CD4-positive, CD25-positive, alpha-beta regulatory T cell (primary cell): ENCODE measurements at regions not wholly inside any gene's neighbourhood (a gene's known extent, or its start where the extent isn't known, plus 50 kb on each side); places are given as distances from the start of the nearest gene placed in this dataset.

ENCODE experiments used
- ATAC-seq, 2 donors: fragments of 150-1000 bp; cut with Tn5 transposase; one replicate each; pipeline ENCODE4 v1.10.0; 2021; ENCODE audit warnings: low read depth in 2 of 2, moderate number of reproducible peaks in 2 of 2, moderate library complexity in 1 of 2
- DNase-seq, 3 donors: peaks; one replicate each; pipeline versions ENCODE4 v3.0.0 to v3.0.0-alpha.2; 2012 to 2022; ENCODE audit warnings: mixed read lengths in 1 of 3
- H3K27ac ChIP-seq: one replicate; pipeline ENCODE4 v1.7.0; 2013; ENCODE audit warnings: mild to moderate bottlenecking, low read length; ENCODE audit not compliant: insufficient read depth, poor library complexity, severe bottlenecking
- H3K27me3 ChIP-seq: one replicate; pipeline ENCODE4 v1.7.0; 2013; ENCODE audit warnings: low read length; ENCODE audit not compliant: control insufficient read depth, insufficient read depth
- H3K36me3 ChIP-seq: one replicate; pipeline ENCODE4 v1.7.0; 2013; ENCODE audit warnings: mild to moderate bottlenecking, low read length, moderate library complexity; ENCODE audit not compliant: control insufficient read depth, insufficient read depth
- H3K4me1 ChIP-seq: 2 replicates; pipeline ENCODE4 v1.7.0; 2013; ENCODE audit warnings: mild to moderate bottlenecking, low read length; ENCODE audit not compliant: insufficient read depth, control insufficient read depth, poor library complexity, severe bottlenecking
- H3K4me3 ChIP-seq: one replicate; pipeline ENCODE4 v1.7.0; 2013; ENCODE audit warnings: low read depth, mild to moderate bottlenecking, low read length, moderate library complexity
- H3K9me3 ChIP-seq, 2 experiments: 1 replicate in 1 of 2; 2 replicates in 1 of 2; pipeline ENCODE4 v1.7.0; 2013; ENCODE audit warnings: low read length in 2 of 2, mild to moderate bottlenecking in 1 of 2, moderate library complexity in 1 of 2; ENCODE audit not compliant: control insufficient read depth in 2 of 2
- H3K27ac Mint-ChIP-seq, 3 donors: one replicate each; pipeline ENCODE4 v1.8.0; 2020 to 2022; ENCODE audit warnings: mild to moderate bottlenecking in 3 of 3, mixed read lengths in 3 of 3, moderate library complexity in 2 of 3
- H3K27me3 Mint-ChIP-seq: one replicate; pipeline ENCODE4 v1.8.0; 2022; ENCODE audit warnings: mild to moderate bottlenecking, mixed read lengths
- H3K36me3 Mint-ChIP-seq: one replicate; pipeline ENCODE4 v1.8.0; 2020; ENCODE audit warnings: mixed read lengths
- H3K4me1 Mint-ChIP-seq, 4 donors: one replicate each; pipeline ENCODE4 v1.8.0; 2020 to 2022; ENCODE audit warnings: mixed read lengths in 4 of 4, mild to moderate bottlenecking in 1 of 4
- H3K4me3 Mint-ChIP-seq, 4 donors: one replicate each; pipeline ENCODE4 v1.8.0; 2020 to 2022; ENCODE audit warnings: mild to moderate bottlenecking in 4 of 4, mixed read lengths in 4 of 4, moderate library complexity in 3 of 4
- H3K9me3 Mint-ChIP-seq, 7 donors: one replicate each; pipeline ENCODE4 v1.8.0; 2020 to 2022; ENCODE audit warnings: mixed read lengths in 7 of 7, mild to moderate bottlenecking in 3 of 7, moderate library complexity in 2 of 7

GRCh38 chr3:101149707-101150106 lies 156.5 kb upstream of the ABI3BP start:
- DNase-seq: no peak
- no peak overlapping the region for H3K27ac Mint-ChIP-seq
- peaks cover 0 to 7% (median 0%) of the 10 kb centered on the region in 7 donors for H3K9me3 Mint-ChIP-seq
- Histone ChIP-seq H3K27me3 (peaks cover 5% of the 10 kb centered on the region), H3K36me3 (no peaks in the 10 kb centered on the region), H3K4me1 (no peaks in the 10 kb centered on the region), H3K4me3 (no peak overlapping the region), H3K27ac (no peak overlapping the region), H3K9me3 (no peaks in the 10 kb centered on the region)
- no peaks in the 10 kb centered on the region for H3K4me1 Mint-ChIP-seq
- H3K36me3 Mint-ChIP-seq: no peaks in the 10 kb centered on the region
- peaks cover 15% of the 10 kb centered on the region for H3K27me3 Mint-ChIP-seq
- ATAC-seq: no peak
- no peak overlapping the region for H3K4me3 Mint-ChIP-seq

- Mint-ChIP-seq H3K4me1 (no peaks in the 10 kb centered on the region), H3K9me3 (peaks cover 0 to 7% (median 0%) of the 10 kb centered on the region in 7 donors), H3K36me3 (no peaks in the 10 kb centered on the region), H3K27ac (no peak overlapping the region), H3K27me3 (peaks cover 15% of the 10 kb centered on the region), H3K4me3 (no peak overlapping the region)
- no peaks in the 10 kb centered on the region for H3K4me1 ChIP-seq
- no peak for ATAC-seq
- H3K27ac ChIP-seq: no peak overlapping the region
- H3K4me3 ChIP-seq: no peak overlapping the region
- no peaks in the 10 kb centered on the region for H3K9me3 ChIP-seq
- H3K36me3 ChIP-seq: no peaks in the 10 kb centered on the region
- no peak for DNase-seq
- H3K27me3 ChIP-seq: peaks cover 5% of the 10 kb centered on the region
Observed at GRCh38 chr3:101149251-101149650, 156.0 kb upstream of the ABI3BP start.

DNA sequence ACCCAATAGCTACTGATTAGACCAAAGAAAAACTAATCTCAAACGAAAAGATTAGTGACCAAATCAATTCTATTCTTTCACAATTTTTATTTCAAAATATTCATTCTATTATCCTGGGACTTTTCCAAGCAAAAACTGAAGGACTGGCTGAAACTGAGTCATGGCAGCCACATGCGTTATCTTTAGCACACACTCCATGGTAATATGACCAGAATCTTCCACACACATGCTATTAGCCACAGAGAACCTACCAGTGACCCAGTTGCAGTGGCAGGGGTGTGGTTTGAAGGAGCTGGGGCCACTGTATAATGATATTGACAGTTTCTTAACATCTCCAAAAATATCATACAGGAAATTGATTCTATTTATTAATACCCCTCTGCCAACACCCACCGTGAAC lies 154.8 kb upstream of the ABI3BP start:
- H3K36me3 Mint-ChIP-seq: no peaks in the 10 kb centered on the region
- no peaks in the 10 kb centered on the region for H3K27me3 ChIP-seq
- peaks cover 0 to 7% (median 0%) of the 10 kb centered on the region in 7 donors for H3K9me3 Mint-ChIP-seq
- H3K4me3 ChIP-seq: no peak overlapping the region
- ATAC-seq: no peak
- H3K27me3 Mint-ChIP-seq: peaks cover 9% of the 10 kb centered on the region
- DNase-seq: no peak
- H3K9me3 ChIP-seq: no peaks in the 10 kb centered on the region
- H3K36me3 ChIP-seq: no peaks in the 10 kb centered on the region
- no peaks in the 10 kb centered on the region for H3K4me1 ChIP-seq
- no peak overlapping the region for H3K27ac ChIP-seq
- H3K4me3 Mint-ChIP-seq: no peak overlapping the region
- H3K27ac Mint-ChIP-seq: no peak overlapping the region
- H3K4me1 Mint-ChIP-seq: no peaks in the 10 kb centered on the region

DNA sequence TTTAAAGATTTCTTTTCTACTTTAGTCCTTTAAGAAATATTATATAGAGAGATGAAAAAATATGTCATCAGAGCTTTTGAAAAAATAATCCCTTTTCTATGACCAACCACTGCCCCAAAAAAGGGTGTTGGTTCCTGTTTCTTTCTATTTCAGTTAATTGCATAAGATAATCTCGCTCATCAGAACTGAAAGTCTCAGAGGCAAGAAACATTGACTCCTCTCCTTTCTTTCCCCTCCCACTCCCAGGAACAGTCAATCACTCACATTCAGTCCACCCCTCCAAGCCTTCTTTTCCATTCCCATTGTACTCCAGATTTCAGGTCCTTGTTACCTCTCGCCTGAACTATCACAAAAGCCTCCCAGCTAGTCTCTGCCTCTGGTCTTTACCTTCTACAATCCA lies 153.7 kb upstream of the ABI3BP start:
- Histone ChIP-seq H3K36me3 (no peaks in the 10 kb centered on the region), H3K27me3 (no peaks in the 10 kb centered on the region), H3K27ac (no peak overlapping the region), H3K9me3 (no peaks in the 10 kb centered on the region), H3K4me3 (no peak overlapping the region), H3K4me1 (no peaks in the 10 kb centered on the region)
- H3K27ac Mint-ChIP-seq: no peak overlapping the region
- DNase-seq (no peak), ATAC-seq (no peak)
- H3K4me3 Mint-ChIP-seq: no peak overlapping the region
- H3K4me1 Mint-ChIP-seq: no peaks in the 10 kb centered on the region
- peaks cover 10% of the 10 kb centered on the region for H3K27me3 Mint-ChIP-seq
- H3K36me3 Mint-ChIP-seq: no peaks in the 10 kb centered on the region
- H3K9me3 Mint-ChIP-seq: peaks cover 0 to 7% (median 0%) of the 10 kb centered on the region in 7 donors

DNA sequence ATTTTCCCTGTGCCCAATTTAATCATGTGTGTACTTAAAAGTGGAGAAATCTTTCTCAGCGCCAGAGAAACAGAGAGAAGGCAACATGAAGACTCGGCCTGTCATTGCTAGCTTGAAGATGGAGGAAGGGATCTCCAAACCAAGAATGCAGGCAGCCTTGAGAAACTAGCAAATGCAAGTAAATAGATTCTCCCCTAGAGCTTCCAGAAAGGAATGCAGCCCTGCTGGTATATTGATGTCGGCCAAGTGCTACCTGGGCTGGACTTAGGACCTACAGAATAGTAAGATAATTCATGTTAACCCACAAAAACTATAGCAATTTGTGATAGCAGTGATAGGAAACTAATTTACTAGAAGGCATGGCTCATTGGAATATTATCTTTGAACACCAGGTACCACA lies 150.9 kb upstream of the ABI3BP start:
- peaks cover 0 to 7% (median 1%) of the 10 kb centered on the region in 7 donors for H3K9me3 Mint-ChIP-seq

GRCh38 chr3:101143012-101143411 lies 149.8 kb upstream of the ABI3BP start:
- Histone ChIP-seq H3K27me3 (no peaks in the 10 kb centered on the region), H3K4me3 (no peak overlapping the region), H3K4me1 (no peaks in the 10 kb centered on the region), H3K27ac (no peak overlapping the region), H3K36me3 (no peaks in the 10 kb centered on the region), H3K9me3 (no peaks in the 10 kb centered on the region)
- Mint-ChIP-seq H3K9me3 (peaks cover 0 to 7% (median 1%) of the 10 kb centered on the region in 7 donors), H3K4me3 (no peak overlapping the region), H3K27me3 (peaks cover 15% of the 10 kb centered on the region), H3K4me1 (no peaks in the 10 kb centered on the region), H3K36me3 (no peaks in the 10 kb centered on the region), H3K27ac (no peak overlapping the region)
- DNase-seq (no peak), ATAC-seq (no peak)

More for the DNA sequence above, 150.9 kb upstream of the ABI3BP start:
- Histone ChIP-seq H3K4me3 (no peak overlapping the region), H3K27me3 (no peaks in the 10 kb centered on the region), H3K4me1 (no peaks in the 10 kb centered on the region), H3K36me3 (no peaks in the 10 kb centered on the region), H3K9me3 (no peaks in the 10 kb centered on the region), H3K27ac (no peak overlapping the region)
- Mint-ChIP-seq H3K4me3 (no peak overlapping the region), H3K27ac (no peak overlapping the region), H3K27me3 (peaks cover 11% of the 10 kb centered on the region), H3K36me3 (no peaks in the 10 kb centered on the region), H3K4me1 (no peaks in the 10 kb centered on the region)
- ATAC-seq: no peak
- no peak for DNase-seq

GRCh38 chr3:101142160-101142559 lies 148.9 kb upstream of the ABI3BP start:
- DNase-seq: no peak

DNA sequence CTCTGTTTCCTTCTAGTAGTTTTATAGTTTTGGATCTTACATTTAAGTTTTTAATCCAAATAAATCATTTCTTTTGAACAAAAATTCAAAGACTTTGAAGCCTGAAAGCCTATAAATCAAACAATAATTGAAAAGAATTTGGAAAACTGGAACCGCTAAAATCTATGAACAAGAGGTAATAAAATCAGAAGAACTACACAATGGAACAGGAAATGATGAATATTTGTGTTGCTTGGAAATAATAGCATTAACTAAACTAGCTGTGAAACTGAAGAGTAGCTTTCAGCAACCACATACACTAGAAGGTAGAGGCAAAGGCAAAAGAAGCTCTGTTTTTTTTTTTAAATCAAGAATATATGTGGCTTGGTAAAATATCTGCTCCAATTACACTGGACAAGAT lies 147.9 kb upstream of the ABI3BP start:
- Histone ChIP-seq H3K27me3 (no peaks in the 10 kb centered on the region), H3K36me3 (no peaks in the 10 kb centered on the region), H3K4me3 (no peak overlapping the region), H3K4me1 (no peaks in the 10 kb centered on the region), H3K27ac (no peak overlapping the region), H3K9me3 (no peaks in the 10 kb centered on the region)
- peaks cover 0 to 2% (median 0%) of the 10 kb centered on the region in 7 donors for H3K9me3 Mint-ChIP-seq
- ATAC-seq (no peak), DNase-seq (no peak)
- H3K27ac Mint-ChIP-seq: no peak overlapping the region
- H3K27me3 Mint-ChIP-seq: peaks cover 12% of the 10 kb centered on the region
- no peaks in the 10 kb centered on the region for H3K4me1 Mint-ChIP-seq
- H3K4me3 Mint-ChIP-seq: no peak overlapping the region
- H3K36me3 Mint-ChIP-seq: no peaks in the 10 kb centered on the region

More at GRCh38 chr3:101142160-101142559, 148.9 kb upstream of the ABI3BP start:
- no peak for ATAC-seq
- H3K27ac Mint-ChIP-seq: no peak overlapping the region
- Histone ChIP-seq H3K9me3 (no peaks in the 10 kb centered on the region), H3K4me3 (no peak overlapping the region), H3K27me3 (no peaks in the 10 kb centered on the region), H3K4me1 (no peaks in the 10 kb centered on the region), H3K36me3 (no peaks in the 10 kb centered on the region), H3K27ac (no peak overlapping the region)
- peaks cover 14% of the 10 kb centered on the region for H3K27me3 Mint-ChIP-seq
- H3K36me3 Mint-ChIP-seq: no peaks in the 10 kb centered on the region
- H3K4me1 Mint-ChIP-seq: no peaks in the 10 kb centered on the region
- peaks cover 0 to 2% (median 1%) of the 10 kb centered on the region in 7 donors for H3K9me3 Mint-ChIP-seq
- H3K4me3 Mint-ChIP-seq: no peak overlapping the region
